ENCODE measurements at regions not wholly inside any gene's neighbourhood (a gene's known extent, or its start where the extent isn't known, plus 50 kb on each side); places are given as distances from the start of the nearest gene placed in this dataset.
"Not testable (repeated sequence)": the region's sequence is repeated elsewhere in the genome, so short reads cannot be mapped to it uniquely, and the experiment has no call there.

GRCh38 chr22:10741210-10741609 is 4786.8 kb upstream of the OR11H1 start:
- CTCF ChIA-PET, result no interaction called here
- BruUV-seq (replicated peaks), result no TSS peak
- no peak overlapping the region for H3K27ac Mint-ChIP-seq (ENCODE audit: low read depth, unreplicated experiment)
- no peak for DNase-seq (ENCODE audit: unreplicated experiment)
- H3K27me3 Mint-ChIP-seq (ENCODE audit: insufficient read depth, unreplicated experiment), result no peaks in the 10 kb centered on the region
- H3K36me3 Mint-ChIP-seq (ENCODE audit: insufficient read depth, unreplicated experiment), result no peaks in the 10 kb centered on the region
- intact Hi-C loops (cut with micrococcal nuclease), result no loop called here
- H3K4me3 Mint-ChIP-seq (ENCODE audit: unreplicated experiment), result no peak overlapping the region
- POLR2A ChIA-PET, result no interaction called here
- H3K4me1 Mint-ChIP-seq (ENCODE audit: insufficient read depth, unreplicated experiment), result no peaks in the 10 kb centered on the region
- H3K9me3 Mint-ChIP-seq (ENCODE audit: unreplicated experiment), result peaks cover 58% of the 10 kb centered on the region
- TF ChIP-seq CTCF (IDR thresholded peaks at IDR 0.05; ENCODE audit: unreplicated experiment), result no peak

- BruUV-seq (replicated peaks); H3K4me1 Mint-ChIP-seq (ENCODE audit: insufficient read depth, unreplicated experiment); H3K27me3 Mint-ChIP-seq (ENCODE audit: insufficient read depth, unreplicated experiment); H3K36me3 Mint-ChIP-seq (ENCODE audit: insufficient read depth, unreplicated experiment); intact Hi-C loops (cut with micrococcal nuclease); H3K27ac Mint-ChIP-seq (ENCODE audit: low read depth, unreplicated experiment); DNase-seq (ENCODE audit: unreplicated experiment); CTCF ChIA-PET; H3K4me3 Mint-ChIP-seq (ENCODE audit: unreplicated experiment); POLR2A ChIA-PET: not testable (repeated sequence)
- peaks cover 63% of the 10 kb centered on the region for H3K9me3 Mint-ChIP-seq (ENCODE audit: unreplicated experiment)
Measured at GRCh38 chr22:10741776-10742630, 4786.0 kb upstream of the OR11H1 start.

- H3K36me3 Mint-ChIP-seq (ENCODE audit: insufficient read depth, unreplicated experiment); BruUV-seq (replicated peaks); intact Hi-C loops (cut with micrococcal nuclease); CTCF ChIA-PET; DNase-seq (ENCODE audit: unreplicated experiment); H3K4me1 Mint-ChIP-seq (ENCODE audit: insufficient read depth, unreplicated experiment); POLR2A ChIA-PET; H3K27ac Mint-ChIP-seq (ENCODE audit: low read depth, unreplicated experiment); H3K27me3 Mint-ChIP-seq (ENCODE audit: insufficient read depth, unreplicated experiment); H3K4me3 Mint-ChIP-seq (ENCODE audit: unreplicated experiment): not testable (repeated sequence)
- H3K9me3 Mint-ChIP-seq (ENCODE audit: unreplicated experiment), result peaks cover 42% of the 10 kb centered on the region
Measured at GRCh38 chr22:10746382-10746781, 4781.6 kb upstream of the OR11H1 start.

- H3K4me3 Mint-ChIP-seq (ENCODE audit: unreplicated experiment); H3K27me3 Mint-ChIP-seq (ENCODE audit: insufficient read depth, unreplicated experiment); intact Hi-C loops (cut with micrococcal nuclease); CTCF ChIA-PET; H3K27ac Mint-ChIP-seq (ENCODE audit: low read depth, unreplicated experiment); H3K4me1 Mint-ChIP-seq (ENCODE audit: insufficient read depth, unreplicated experiment); DNase-seq (ENCODE audit: unreplicated experiment); H3K36me3 Mint-ChIP-seq (ENCODE audit: insufficient read depth, unreplicated experiment); POLR2A ChIA-PET; BruUV-seq (replicated peaks): not testable (repeated sequence)
- H3K9me3 Mint-ChIP-seq (ENCODE audit: unreplicated experiment), result peaks cover 48% of the 10 kb centered on the region
Measured at GRCh38 chr22:10747227-10747626, 4780.8 kb upstream of the OR11H1 start.

- H3K36me3 Mint-ChIP-seq (ENCODE audit: insufficient read depth, unreplicated experiment); H3K4me1 Mint-ChIP-seq (ENCODE audit: insufficient read depth, unreplicated experiment); H3K27ac Mint-ChIP-seq (ENCODE audit: low read depth, unreplicated experiment); BruUV-seq (replicated peaks); intact Hi-C loops (cut with micrococcal nuclease); H3K27me3 Mint-ChIP-seq (ENCODE audit: insufficient read depth, unreplicated experiment); POLR2A ChIA-PET; DNase-seq (ENCODE audit: unreplicated experiment); H3K4me3 Mint-ChIP-seq (ENCODE audit: unreplicated experiment); CTCF ChIA-PET: not testable (repeated sequence)
- peaks cover 41% of the 10 kb centered on the region for H3K9me3 Mint-ChIP-seq (ENCODE audit: unreplicated experiment)
Measured at GRCh38 chr22:10748751-10749150, 4779.2 kb upstream of the OR11H1 start.

- H3K4me1 Mint-ChIP-seq (ENCODE audit: insufficient read depth, unreplicated experiment); POLR2A ChIA-PET; H3K36me3 Mint-ChIP-seq (ENCODE audit: insufficient read depth, unreplicated experiment); H3K4me3 Mint-ChIP-seq (ENCODE audit: unreplicated experiment); BruUV-seq (replicated peaks); H3K27me3 Mint-ChIP-seq (ENCODE audit: insufficient read depth, unreplicated experiment); H3K27ac Mint-ChIP-seq (ENCODE audit: low read depth, unreplicated experiment); CTCF ChIA-PET; intact Hi-C loops (cut with micrococcal nuclease); DNase-seq (ENCODE audit: unreplicated experiment): not testable (repeated sequence)
- peaks cover 37% of the 10 kb centered on the region for H3K9me3 Mint-ChIP-seq (ENCODE audit: unreplicated experiment)
Measured at GRCh38 chr22:10749423-10749822, 4778.6 kb upstream of the OR11H1 start.

GRCh38 chr22:10753566-10753965 is 4774.4 kb upstream of the OR11H1 start:
- H3K36me3 Mint-ChIP-seq (ENCODE audit: insufficient read depth, unreplicated experiment); CTCF ChIA-PET; H3K4me1 Mint-ChIP-seq (ENCODE audit: insufficient read depth, unreplicated experiment); H3K4me3 Mint-ChIP-seq (ENCODE audit: unreplicated experiment); intact Hi-C loops (cut with micrococcal nuclease); H3K27ac Mint-ChIP-seq (ENCODE audit: low read depth, unreplicated experiment); BruUV-seq (replicated peaks); POLR2A ChIA-PET; H3K27me3 Mint-ChIP-seq (ENCODE audit: insufficient read depth, unreplicated experiment); DNase-seq (ENCODE audit: unreplicated experiment): not testable (repeated sequence)
- peaks cover 30% of the 10 kb centered on the region for H3K9me3 Mint-ChIP-seq (ENCODE audit: unreplicated experiment)

- CTCF ChIA-PET; H3K36me3 Mint-ChIP-seq (ENCODE audit: insufficient read depth, unreplicated experiment); BruUV-seq (replicated peaks); intact Hi-C loops (cut with micrococcal nuclease); H3K27me3 Mint-ChIP-seq (ENCODE audit: insufficient read depth, unreplicated experiment); POLR2A ChIA-PET; H3K4me3 Mint-ChIP-seq (ENCODE audit: unreplicated experiment); H3K4me1 Mint-ChIP-seq (ENCODE audit: insufficient read depth, unreplicated experiment); H3K27ac Mint-ChIP-seq (ENCODE audit: low read depth, unreplicated experiment); DNase-seq (ENCODE audit: unreplicated experiment): not testable (repeated sequence)
- H3K9me3 Mint-ChIP-seq (ENCODE audit: unreplicated experiment), result peaks cover 19% of the 10 kb centered on the region
Measured at GRCh38 chr22:10755350-10755749, 4772.6 kb upstream of the OR11H1 start.

GRCh38 chr22:10760418-10760817 is 4767.6 kb upstream of the OR11H1 start:
- CTCF ChIA-PET; H3K27ac Mint-ChIP-seq (ENCODE audit: low read depth, unreplicated experiment); H3K4me3 Mint-ChIP-seq (ENCODE audit: unreplicated experiment); intact Hi-C loops (cut with micrococcal nuclease); BruUV-seq (replicated peaks); H3K27me3 Mint-ChIP-seq (ENCODE audit: insufficient read depth, unreplicated experiment); POLR2A ChIA-PET; H3K36me3 Mint-ChIP-seq (ENCODE audit: insufficient read depth, unreplicated experiment); H3K4me1 Mint-ChIP-seq (ENCODE audit: insufficient read depth, unreplicated experiment); DNase-seq (ENCODE audit: unreplicated experiment): not testable (repeated sequence)
- peaks cover 19% of the 10 kb centered on the region for H3K9me3 Mint-ChIP-seq (ENCODE audit: unreplicated experiment)

All from MCF 10A (cell line).